ENCODE measurements at regions not wholly inside any gene's neighbourhood (a gene's known extent, or its start where the extent isn't known, plus 50 kb on each side); places are given as distances from the start of the nearest gene placed in this dataset.

DNA sequence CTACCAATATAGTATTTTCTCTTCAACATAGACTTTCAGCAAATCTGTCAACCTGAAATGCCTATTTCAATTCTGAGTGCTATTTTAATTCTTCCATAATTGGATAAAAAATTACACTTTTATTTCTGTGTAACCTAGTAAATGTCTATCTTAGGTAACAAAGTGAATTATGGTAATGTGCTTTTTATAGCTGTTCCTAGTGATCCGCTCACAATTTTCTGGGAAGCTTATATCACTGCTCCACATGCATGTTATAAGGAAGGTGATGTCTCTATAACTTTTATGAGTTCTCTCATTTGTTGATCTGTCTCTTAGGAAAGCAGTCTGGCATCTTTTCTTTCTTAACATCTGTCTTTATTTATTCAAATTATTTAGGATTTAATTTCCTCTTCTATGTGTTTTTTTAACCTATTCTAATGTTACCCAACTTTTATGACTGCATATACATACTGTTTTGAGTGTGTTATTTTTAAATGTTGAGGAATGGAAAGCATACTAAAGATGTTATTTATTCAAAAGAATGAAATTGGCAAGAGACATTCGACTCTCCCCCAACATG is 777.1 kb upstream of the MDGA2 start:
- Histone ChIP-seq H3F3A (ENCODE audit: control insufficient read depth, insufficient read depth) (no peaks in the 10 kb centered on the region), H3K9me2 (replicated peaks; ENCODE audit: control insufficient read depth, low read length) (no peaks in the 10 kb centered on the region), H3K79me2 (ENCODE audit: control insufficient read depth, low read length) (no peaks in the 10 kb centered on the region), H3K27ac (ENCODE audit: low read depth, low read length) (no peak overlapping the region), H3K27me3 (ENCODE audit: control insufficient read depth, low read length) (no peaks in the 10 kb centered on the region), H3K4me1 (ENCODE audit: control insufficient read depth, low read length) (no peaks in the 10 kb centered on the region), H3K4me2 (ENCODE audit: low read length) (no peak overlapping the region), H4K20me1 (ENCODE audit: control insufficient read depth, insufficient read depth, low read depth, low read length) (no peaks in the 10 kb centered on the region), H3K36me3 (ENCODE audit: control insufficient read depth, low read length) (no peaks in the 10 kb centered on the region), H3K9me3 (ENCODE audit: control insufficient read depth, insufficient read depth, low read length) (no peaks in the 10 kb centered on the region), H3K4me3 (ENCODE audit: low read length) (no peak overlapping the region)
- TF ChIP-seq, protein P1, sequence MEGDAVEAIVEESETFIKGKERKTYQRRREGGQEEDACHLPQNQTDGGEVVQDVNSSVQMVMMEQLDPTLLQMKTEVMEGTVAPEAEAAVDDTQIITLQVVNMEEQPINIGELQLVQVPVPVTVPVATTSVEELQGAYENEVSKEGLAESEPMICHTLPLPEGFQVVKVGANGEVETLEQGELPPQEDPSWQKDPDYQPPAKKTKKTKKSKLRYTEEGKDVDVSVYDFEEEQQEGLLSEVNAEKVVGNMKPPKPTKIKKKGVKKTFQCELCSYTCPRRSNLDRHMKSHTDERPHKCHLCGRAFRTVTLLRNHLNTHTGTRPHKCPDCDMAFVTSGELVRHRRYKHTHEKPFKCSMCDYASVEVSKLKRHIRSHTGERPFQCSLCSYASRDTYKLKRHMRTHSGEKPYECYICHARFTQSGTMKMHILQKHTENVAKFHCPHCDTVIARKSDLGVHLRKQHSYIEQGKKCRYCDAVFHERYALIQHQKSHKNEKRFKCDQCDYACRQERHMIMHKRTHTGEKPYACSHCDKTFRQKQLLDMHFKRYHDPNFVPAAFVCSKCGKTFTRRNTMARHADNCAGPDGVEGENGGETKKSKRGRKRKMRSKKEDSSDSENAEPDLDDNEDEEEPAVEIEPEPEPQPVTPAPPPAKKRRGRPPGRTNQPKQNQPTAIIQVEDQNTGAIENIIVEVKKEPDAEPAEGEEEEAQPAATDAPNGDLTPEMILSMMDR (IDR thresholded peaks at IDR 0.05; ENCODE audit: low read depth, low read length, poor library complexity, severe bottlenecking) = no peak
- no peak for TF ChIP-seq EZH2phosphoT487 (IDR thresholded peaks at IDR 0.05; ENCODE audit: borderline replicate concordance, low read length)

- Histone ChIP-seq H3K27ac (ENCODE audit: low read depth, low read length) (no peak overlapping the region), H3K4me3 (ENCODE audit: low read length) (no peak overlapping the region), H3K36me3 (ENCODE audit: control insufficient read depth, low read length) (no peaks in the 10 kb centered on the region), H4K20me1 (ENCODE audit: control insufficient read depth, insufficient read depth, low read depth, low read length) (no peaks in the 10 kb centered on the region), H3K79me2 (ENCODE audit: control insufficient read depth, low read length) (no peaks in the 10 kb centered on the region), H3F3A (ENCODE audit: control insufficient read depth, insufficient read depth) (no peaks in the 10 kb centered on the region), H3K4me1 (ENCODE audit: control insufficient read depth, low read length) (no peaks in the 10 kb centered on the region), H3K27me3 (ENCODE audit: control insufficient read depth, low read length) (no peaks in the 10 kb centered on the region), H3K9me2 (replicated peaks; ENCODE audit: control insufficient read depth, low read length) (no peaks in the 10 kb centered on the region), H3K4me2 (ENCODE audit: low read length) (no peak overlapping the region), H3K9me3 (ENCODE audit: control insufficient read depth, insufficient read depth, low read length) (no peaks in the 10 kb centered on the region)
- TF ChIP-seq, protein P1 (IDR thresholded peaks at IDR 0.05; ENCODE audit: low read depth, low read length, poor library complexity, severe bottlenecking) = no peak
- no peak for TF ChIP-seq EZH2phosphoT487 (IDR thresholded peaks at IDR 0.05; ENCODE audit: borderline replicate concordance, low read length)
These were observed 759.8 kb upstream of the MDGA2 start for GRCh38 chr14:48435221-48435620.

DNA sequence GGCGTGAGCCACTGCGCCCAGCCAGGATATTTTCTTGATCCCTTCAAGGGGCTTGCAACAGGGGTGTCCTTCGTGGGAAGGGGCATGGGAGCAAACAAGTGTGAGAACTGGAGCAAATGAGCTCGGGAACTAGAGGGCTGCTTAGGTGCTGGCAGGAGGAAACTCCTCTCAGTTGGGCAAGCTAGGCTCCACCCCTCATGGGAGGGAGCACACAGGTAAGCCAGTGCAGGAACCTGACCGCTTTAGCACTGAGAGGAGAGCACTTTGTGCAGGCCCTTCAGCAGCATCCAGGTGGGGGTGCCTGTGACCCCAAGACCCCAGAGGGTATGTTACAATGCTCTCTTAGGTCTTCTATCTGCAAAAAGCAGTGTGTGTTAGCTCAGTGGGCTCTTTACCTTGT is 755.4 kb upstream of the MDGA2 start:
- Histone ChIP-seq H3F3A (ENCODE audit: control insufficient read depth, insufficient read depth) (no peaks in the 10 kb centered on the region), H3K27ac (ENCODE audit: low read depth, low read length) (no peak overlapping the region), H3K4me3 (ENCODE audit: low read length) (no peak overlapping the region), H4K20me1 (ENCODE audit: control insufficient read depth, insufficient read depth, low read depth, low read length) (no peaks in the 10 kb centered on the region), H3K9me2 (replicated peaks; ENCODE audit: control insufficient read depth, low read length) (no peaks in the 10 kb centered on the region), H3K4me1 (ENCODE audit: control insufficient read depth, low read length) (no peaks in the 10 kb centered on the region), H3K79me2 (ENCODE audit: control insufficient read depth, low read length) (no peaks in the 10 kb centered on the region), H3K36me3 (ENCODE audit: control insufficient read depth, low read length) (no peaks in the 10 kb centered on the region), H3K9me3 (ENCODE audit: control insufficient read depth, insufficient read depth, low read length) (no peaks in the 10 kb centered on the region), H3K4me2 (ENCODE audit: low read length) (no peak overlapping the region), H3K27me3 (ENCODE audit: control insufficient read depth, low read length) (no peaks in the 10 kb centered on the region)
- TF ChIP-seq EZH2phosphoT487 (IDR thresholded peaks at IDR 0.05; ENCODE audit: borderline replicate concordance, low read length) = no peak
- TF ChIP-seq, protein P1 (IDR thresholded peaks at IDR 0.05; ENCODE audit: low read depth, low read length, poor library complexity, severe bottlenecking) = no peak
